KBM-7 (cell line): ENCODE measurements at regions not wholly inside any gene's neighbourhood (a gene's known extent, or its start where the extent isn't known, plus 50 kb on each side); places are given as distances from the start of the nearest gene placed in this dataset.
A peak's percentile ranks its signal among the peaks of the same experiment; 100 is the strongest.

Source experiments
- DNase-seq: peaks from one replicate; pipeline ENCODE4 v3.0.0-alpha.2; 2015
- in situ Hi-C: fragments of 300-500 bp; cut with MboI; formaldehyde crosslinking; loops from 2 replicates; pipeline ENCODE4 v1.14.3; 2020; ENCODE audit warnings: low sequenced_read_pairs, low pct_unique_long_range_greater_than_20kb, mixed read lengths

- in situ Hi-C loops: no loop called here
- no peak for DNase-seq
Measured at GRCh38 chr17:13409455-13409854, 192.3 kb downstream of the HS3ST3A1 start.

GRCh38 chr17:13407381-13407780 lies 194.3 kb downstream of the HS3ST3A1 start:
- DNase-seq: no peak
- in situ Hi-C loops: no loop called here

- DNase-seq: no peak
- in situ Hi-C loops: no loop called here
Measured at GRCh38 chr17:13405807-13406206, 195.9 kb downstream of the HS3ST3A1 start.

- in situ Hi-C loops: no loop called here
- no peak for DNase-seq
Measured at GRCh38 chr17:13405080-13405479, 196.6 kb downstream of the HS3ST3A1 start.

- in situ Hi-C loops: no loop called here
- no peak for DNase-seq
Measured at GRCh38 chr17:13403982-13404946, 197.5 kb downstream of the HS3ST3A1 start.

- in situ Hi-C loops: no loop called here
Measured at GRCh38 chr17:13400491-13400890, 201.2 kb downstream of the HS3ST3A1 start.

GRCh38 chr17:13398853-13399252 lies 202.9 kb downstream of the HS3ST3A1 start:
- in situ Hi-C loops: no loop called here

More at GRCh38 chr17:13400491-13400890, 201.2 kb downstream of the HS3ST3A1 start:
- DNase-seq: peak; percentile 22

GRCh38 chr17:13398091-13398490 lies 203.6 kb downstream of the HS3ST3A1 start:
- no peak for DNase-seq
- in situ Hi-C loops: no loop called here

More at GRCh38 chr17:13398853-13399252, 202.9 kb downstream of the HS3ST3A1 start:
- no peak for DNase-seq

GRCh38 chr17:13395862-13396261 lies 205.9 kb downstream of the HS3ST3A1 start:
- DNase-seq: no peak
- in situ Hi-C loops: no loop called here

- in situ Hi-C loops: no loop called here
- DNase-seq: no peak
Measured at GRCh38 chr17:13395346-13395745, 206.4 kb downstream of the HS3ST3A1 start.

- no peak for DNase-seq
- in situ Hi-C loops: no loop called here
Measured at GRCh38 chr17:13393841-13394710, 207.7 kb downstream of the HS3ST3A1 start.

GRCh38 chr17:13387952-13388351 lies 213.8 kb downstream of the HS3ST3A1 start:
- no peak for DNase-seq
- in situ Hi-C loops: no loop called here

- DNase-seq: no peak
- in situ Hi-C loops: no loop called here
Measured at GRCh38 chr17:13387236-13387635, 214.5 kb downstream of the HS3ST3A1 start.

GRCh38 chr17:13385481-13385911 lies 216.2 kb downstream of the HS3ST3A1 start:
- in situ Hi-C loops: no loop called here
- peak; percentile 83 for DNase-seq

GRCh38 chr17:13384626-13385025 lies 217.1 kb downstream of the HS3ST3A1 start:
- in situ Hi-C loops: no loop called here
- no peak for DNase-seq

GRCh38 chr17:13378361-13378760 lies 223.4 kb downstream of the HS3ST3A1 start:
- DNase-seq: no peak
- in situ Hi-C loops: no loop called here

GRCh38 chr17:13374203-13375143 lies 227.3 kb downstream of the HS3ST3A1 start:
- in situ Hi-C loops: no loop called here
- DNase-seq: no peak

GRCh38 chr17:13372432-13372831 lies 229.3 kb downstream of the HS3ST3A1 start:
- no peak for DNase-seq
- in situ Hi-C loops: no loop called here

- DNase-seq: no peak
- in situ Hi-C loops: no loop called here
Measured at GRCh38 chr17:13367154-13367553, 234.6 kb downstream of the HS3ST3A1 start.
